NCI-H2081 (cell line): ENCODE measurements at regions not wholly inside any gene's neighbourhood (a gene's known extent, or its start where the extent isn't known, plus 50 kb on each side); places are given as distances from the start of the nearest gene placed in this dataset.

Source experiments
- DNase-seq, 2 experiments: peaks; one replicate each; lab custom pipeline; 2025; lab: John Stamatoyannopoulos, UW

DNA sequence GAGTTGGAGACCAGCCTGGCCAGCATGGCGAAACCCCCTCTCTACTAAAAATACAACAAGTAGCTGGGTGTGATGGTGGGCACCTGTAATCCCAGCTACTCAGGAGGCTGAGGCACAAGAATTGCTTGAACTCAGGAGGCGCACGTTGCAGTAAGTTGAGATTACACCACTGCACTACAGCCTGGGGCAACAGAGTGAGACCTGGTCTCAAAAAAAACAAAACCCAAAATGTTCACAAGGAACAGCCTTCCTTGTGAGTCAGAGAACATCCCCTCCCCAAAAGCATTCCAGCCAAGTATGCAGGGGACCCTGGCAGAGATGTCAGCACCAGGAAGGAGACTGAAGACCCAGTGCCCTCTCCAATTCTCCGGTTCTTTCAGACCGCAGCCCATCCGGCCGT lies 314.9 kb upstream of the TSHZ3 start:
- no peak for DNase-seq

- no peak for DNase-seq
These were observed 315.8 kb upstream of the TSHZ3 start for GRCh38 chr19:31664997-31665396.

DNA sequence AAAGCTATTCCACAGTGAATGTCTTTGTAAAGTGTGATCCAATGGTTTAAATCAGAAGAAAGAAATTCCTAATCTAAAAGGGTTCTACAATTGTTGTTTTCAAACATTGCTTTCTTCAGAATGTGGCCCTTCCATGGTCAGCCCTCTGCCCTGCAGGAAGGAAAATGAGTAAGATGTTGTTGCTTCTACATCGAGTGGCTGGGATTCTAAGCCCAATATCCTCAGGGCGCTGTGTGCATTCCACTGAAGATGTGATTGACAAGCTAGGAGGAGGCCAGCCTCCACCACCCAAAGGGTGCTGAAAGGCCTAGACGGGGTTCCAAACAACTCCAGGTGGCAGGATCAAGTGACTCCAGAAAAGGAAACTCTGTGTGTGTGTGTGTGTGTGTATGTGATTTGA lies 316.9 kb upstream of the TSHZ3 start:
- DNase-seq = no peak

- DNase-seq = no peak
These were observed 317.9 kb upstream of the TSHZ3 start for GRCh38 chr19:31667106-31667505.

- no peak for DNase-seq
These were observed 319.7 kb upstream of the TSHZ3 start for GRCh38 chr19:31668921-31669320.

DNA sequence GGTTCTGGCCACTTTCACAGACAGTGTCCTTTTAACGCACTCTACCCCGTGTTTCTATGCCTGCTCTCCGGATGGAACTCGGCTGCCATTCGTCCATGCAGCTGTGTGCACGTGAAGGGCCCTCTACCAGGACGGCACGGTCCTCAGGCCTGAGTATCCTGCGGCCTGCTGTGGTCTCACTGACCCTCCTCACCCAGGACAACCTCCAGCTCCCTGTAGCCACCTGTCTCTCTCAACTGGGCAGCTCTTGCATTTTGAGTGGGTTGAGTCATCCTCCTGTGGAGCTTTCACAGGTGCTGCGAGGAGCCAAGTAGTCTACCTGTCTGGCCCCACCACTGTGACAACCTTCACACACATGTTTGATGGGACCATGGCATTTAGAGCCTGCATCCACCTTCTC lies 321.7 kb upstream of the TSHZ3 start:
- DNase-seq = no peak

DNA sequence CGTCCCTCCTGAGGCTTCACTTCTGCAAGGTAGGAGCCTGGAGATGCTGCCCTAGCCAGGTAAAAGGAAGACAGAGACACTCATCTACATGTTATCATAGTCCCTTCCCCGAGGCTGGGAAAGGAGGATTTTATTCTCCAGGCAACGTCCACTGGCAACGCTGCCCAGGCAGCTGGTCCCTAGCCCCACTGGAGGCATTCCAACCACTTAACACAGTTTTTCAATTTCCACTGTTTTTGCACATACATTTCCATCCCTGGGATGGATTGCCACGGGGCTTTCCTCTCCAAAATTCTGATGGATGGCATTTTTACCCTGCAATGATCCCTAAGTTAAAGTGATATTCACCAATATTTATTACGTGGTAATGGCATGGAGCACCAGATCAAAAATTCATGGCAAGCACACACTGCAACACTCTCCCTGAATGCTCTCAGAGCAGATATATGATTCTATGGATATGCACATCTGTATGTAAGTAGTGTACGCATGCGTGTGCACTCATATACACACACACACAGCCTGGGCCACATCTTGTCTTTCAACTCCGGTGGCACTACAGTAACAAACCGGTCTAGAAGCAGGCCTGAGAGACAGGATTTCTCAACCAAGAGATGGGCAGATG lies 322.3 kb upstream of the TSHZ3 start:
- no peak for DNase-seq

DNA sequence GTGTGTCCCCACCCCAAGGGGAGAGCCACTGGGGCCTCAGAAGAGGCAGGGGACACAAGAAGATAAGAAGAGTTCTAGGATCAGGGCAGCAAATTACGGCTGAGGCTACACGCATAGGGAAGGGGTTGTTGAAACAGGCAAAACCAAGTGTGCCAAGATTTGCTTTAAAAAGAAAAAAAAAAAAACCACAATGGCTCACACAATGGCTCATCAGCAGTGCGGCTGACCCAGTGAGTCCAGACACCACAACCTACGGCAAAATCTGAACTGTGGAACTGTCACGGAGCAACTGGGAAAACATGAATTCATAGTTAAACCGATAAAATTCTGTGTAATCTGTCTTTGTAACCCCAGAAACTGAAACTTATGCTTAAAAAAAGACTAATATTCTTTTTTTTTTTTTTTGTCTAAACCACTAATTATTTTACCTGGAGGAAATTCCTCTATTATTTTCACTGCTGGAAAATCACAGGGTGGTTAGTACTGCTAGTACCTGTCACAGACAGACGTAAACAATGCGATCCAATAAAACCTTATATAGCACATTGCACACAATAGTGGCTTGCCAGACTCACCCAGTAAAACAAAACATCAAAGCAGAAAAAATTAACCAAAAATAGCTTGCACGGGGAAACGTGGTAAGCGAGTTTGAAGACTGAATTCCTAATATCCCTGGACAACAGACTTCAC lies 325.4 kb upstream of the TSHZ3 start:
- DNase-seq = no peak

DNA sequence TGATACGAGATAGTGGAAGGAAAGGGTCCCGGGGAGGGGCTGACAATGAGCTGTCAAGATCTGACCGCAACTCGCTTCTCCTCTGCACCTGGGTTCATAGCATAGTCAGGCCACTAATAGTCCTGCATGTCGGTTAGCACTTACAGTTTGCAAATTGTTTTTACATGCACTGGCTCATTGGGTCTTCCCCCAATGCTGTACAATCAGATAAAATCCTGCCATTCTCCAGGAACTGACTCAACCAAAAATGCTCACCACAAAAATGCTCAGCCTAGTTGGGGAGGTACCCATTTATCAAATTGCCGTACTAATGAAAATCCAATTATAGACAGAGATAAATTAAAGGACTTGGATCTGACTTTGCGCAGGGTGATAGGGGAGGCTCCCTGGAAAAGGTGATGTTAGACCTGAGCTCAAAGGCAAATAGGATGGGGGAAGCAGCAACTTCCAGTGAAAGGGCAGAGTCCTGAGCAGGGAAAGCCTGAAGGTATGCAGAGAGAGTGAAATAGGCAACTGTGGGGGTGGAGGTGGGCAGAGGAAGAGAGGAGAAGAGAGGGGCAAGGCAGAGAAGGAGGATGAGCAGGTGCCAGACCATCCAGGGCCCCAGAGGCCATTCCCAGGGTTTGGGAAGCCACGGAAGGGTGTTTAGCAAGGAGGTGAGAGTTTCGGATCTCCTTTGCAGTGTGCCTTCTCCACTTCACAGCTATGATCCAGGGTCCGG lies 326.1 kb upstream of the TSHZ3 start:
- no peak for DNase-seq

GRCh38 chr19:31676271-31677004 lies 327.2 kb upstream of the TSHZ3 start:
- no peak for DNase-seq

DNA sequence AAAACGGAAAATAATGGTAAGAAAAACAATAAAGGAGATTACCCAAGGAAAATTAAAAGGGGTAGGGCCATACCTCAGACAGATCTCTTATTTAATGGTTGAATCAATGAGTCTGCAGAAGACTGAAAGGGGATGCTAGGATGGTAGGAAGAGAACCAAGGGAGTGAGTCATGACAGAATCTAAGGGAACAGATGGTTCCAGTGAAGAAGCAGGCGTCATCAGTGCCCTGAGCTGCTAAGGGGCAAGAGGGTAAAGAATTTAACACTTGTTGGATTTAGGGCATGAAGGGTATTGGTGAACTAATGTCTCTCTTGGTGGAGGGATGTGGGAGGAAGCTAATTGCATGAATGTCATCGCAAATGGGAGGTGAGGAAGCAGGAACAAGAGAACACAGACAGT lies 329.2 kb upstream of the TSHZ3 start:
- DNase-seq = no peak

DNA sequence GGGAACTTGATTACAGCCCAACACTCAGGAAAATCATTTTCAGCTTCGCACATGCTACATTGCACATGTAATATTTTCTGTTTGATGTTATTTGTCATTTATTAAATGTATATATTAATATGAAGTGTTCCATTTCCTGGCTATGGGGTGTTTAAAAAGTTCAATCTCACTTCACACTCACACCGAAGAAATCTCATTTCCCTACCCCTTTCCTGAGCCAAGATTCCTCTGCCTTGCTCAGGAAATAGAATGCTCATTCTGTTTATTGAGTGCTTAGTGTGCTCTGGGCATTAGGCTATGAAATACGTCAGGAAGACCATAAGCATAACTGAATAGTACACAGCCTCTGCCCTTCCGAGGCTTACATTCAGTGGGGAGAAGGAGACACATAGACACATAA lies 331.9 kb upstream of the TSHZ3 start:
- DNase-seq = no peak

- no peak for DNase-seq
These were observed 344.1 kb upstream of the TSHZ3 start for GRCh38 chr19:31693131-31693932.

DNA sequence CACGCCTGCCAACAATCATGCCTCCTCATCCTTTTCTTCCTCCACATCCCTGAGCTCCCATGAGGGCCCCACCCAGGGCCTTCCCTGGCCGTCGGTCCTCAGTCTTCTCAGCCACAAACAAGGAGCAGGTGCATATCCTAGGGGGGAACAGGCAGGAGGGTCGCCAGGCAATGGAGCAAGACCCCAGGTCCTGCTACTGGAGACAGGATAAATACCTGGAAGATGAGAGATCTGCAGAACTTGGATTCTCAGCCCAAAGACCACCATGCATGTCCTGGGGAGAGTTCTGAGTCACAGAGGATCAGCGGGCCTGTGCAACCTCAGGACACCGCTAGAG lies 344.7 kb upstream of the TSHZ3 start:
- DNase-seq = no peak

DNA sequence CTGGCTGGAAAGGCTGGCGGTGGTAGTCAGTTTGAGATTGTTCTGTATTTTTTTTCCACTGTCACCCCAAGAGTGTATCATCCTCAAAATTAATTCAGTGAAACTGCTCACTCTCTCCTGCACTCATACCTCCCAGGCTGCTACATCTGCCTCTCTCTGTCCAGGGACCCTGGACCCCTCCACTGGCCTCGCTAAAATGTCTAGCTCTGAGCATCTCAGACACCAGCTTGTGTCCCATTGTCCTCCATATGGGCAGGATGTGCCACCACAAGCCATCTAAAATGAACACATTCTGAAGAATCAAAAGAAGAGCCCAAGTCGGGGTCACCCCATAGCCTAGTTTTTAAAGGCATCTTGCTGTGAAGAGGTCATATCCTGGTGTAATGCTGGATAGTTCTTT lies 345.5 kb upstream of the TSHZ3 start:
- DNase-seq = no peak

DNA sequence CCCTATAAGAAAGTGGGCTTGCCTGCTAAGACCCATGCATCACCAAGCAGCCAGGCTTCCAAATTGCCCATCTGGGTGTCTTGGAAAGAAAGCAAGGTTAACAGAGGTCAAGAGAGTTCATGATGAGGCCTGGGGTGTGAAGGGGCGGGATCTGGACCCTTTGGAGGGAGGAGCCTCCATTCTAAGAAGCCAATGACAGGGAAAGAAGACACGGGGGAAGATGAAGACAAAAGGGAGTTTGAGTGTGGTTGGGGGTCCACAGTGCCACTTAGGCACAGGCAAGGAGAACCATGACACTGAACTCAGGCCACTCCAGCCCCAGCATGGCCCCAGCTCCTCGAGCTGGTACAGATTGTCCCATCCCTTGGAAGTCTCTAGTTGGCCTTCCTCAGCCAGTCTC lies 350.2 kb upstream of the TSHZ3 start:
- no peak for DNase-seq

DNA sequence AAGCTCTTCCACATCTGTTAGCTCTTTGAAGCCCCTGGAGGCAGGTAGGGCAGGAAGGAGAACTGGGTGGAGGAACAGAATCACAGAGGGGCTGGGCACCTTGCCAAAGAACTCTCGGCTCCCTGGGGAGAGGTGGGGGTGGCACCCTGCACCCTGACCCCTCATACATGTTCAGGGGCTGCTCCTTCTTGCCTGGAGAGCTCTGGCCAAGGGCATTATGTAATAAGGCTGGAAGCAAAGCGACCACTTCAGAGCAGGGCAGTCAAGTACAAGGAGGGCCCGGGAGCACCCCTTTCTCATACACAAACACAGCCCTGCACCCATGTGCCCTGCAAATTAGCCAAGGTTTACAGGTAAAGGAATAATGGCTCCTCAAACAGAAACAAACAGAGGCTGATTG lies 351.9 kb upstream of the TSHZ3 start:
- no peak for DNase-seq

DNA sequence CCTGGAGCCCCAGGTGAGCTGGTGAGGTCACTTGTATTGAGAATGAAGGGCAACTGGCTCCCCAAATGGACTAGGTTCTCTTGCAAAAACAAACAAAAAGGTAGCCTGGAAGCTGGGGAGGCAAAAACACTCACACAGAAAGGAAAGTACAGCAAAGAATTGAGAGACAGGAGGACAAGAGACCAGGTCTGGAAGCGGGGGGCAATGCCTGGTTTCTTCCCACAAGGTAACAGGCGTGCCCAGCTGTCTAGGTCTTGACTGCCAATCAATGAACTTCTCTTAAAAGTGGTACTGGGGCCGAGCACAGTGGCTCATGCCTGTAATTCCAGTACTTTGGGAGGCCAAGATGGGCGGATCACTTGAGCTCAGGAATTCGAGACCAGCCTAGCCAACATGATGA lies 356.4 kb upstream of the TSHZ3 start:
- DNase-seq = no peak

GRCh38 chr19:31706131-31706530 lies 356.9 kb upstream of the TSHZ3 start:
- no peak for DNase-seq

DNA sequence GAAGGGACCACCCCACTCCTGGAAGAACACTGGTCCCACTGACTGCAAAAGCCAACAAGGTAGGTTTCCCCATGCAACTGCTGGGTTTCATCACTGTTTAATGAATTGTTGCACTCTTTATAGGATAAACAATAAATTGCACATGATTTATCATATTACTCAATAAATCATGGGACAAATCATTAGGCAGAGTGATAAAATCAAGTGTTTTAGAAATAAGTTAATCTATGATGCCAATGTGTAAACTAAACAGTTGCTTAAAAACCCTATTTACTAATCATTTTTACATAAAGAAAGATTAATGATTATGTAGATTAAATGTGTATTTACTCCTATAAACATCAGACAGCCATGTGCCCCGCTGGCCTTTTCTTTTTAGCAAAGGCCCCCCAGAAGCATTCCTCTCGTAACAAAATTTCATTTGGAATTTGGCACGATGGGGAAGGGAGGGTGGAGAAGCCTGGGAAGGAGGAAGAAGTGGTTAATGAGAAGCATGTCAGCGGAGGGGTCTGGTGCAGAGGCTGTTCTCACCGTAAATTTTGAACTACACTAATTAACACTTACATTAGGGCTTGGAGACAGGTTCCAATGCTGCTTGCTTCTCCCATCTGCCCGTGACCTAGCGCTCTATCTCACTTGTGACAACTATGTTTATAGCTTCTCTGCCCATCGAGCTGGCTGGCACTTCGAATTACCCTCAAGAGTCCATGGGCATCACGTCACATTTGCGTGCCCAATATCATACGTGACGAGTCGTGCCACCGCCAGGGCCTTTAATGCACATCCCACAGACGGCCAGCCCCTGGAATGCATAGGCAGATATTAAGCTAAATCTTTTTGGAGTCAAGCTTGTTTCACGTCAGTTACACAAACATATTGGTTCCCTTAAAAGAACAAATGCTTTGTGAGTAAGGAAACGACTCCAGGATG lies 357.7 kb upstream of the TSHZ3 start:
- DNase-seq = no peak

DNA sequence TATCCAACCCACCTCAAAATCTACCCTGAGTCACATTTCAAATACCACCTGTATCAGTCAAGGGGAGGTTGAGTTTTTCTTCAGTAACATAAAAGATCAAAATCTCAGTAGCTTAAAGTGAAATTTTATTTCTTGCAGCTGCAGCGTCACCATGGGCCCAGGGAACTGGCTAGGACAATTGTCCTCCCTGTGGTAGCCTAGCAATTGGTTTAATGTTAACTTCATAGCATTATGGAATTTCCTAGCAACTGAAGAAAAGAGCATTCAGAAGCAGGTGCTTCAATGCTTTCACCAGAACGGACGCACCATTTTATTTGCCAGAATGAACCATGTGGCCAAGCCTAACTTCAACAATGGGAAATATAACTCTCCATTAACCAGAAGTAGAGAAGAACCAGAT lies 359.3 kb upstream of the TSHZ3 start:
- DNase-seq = no peak
